ENCODE measurements at regions not wholly inside any gene's neighbourhood (a gene's known extent, or its start where the extent isn't known, plus 50 kb on each side); places are given as distances from the start of the nearest gene placed in this dataset.

DNA sequence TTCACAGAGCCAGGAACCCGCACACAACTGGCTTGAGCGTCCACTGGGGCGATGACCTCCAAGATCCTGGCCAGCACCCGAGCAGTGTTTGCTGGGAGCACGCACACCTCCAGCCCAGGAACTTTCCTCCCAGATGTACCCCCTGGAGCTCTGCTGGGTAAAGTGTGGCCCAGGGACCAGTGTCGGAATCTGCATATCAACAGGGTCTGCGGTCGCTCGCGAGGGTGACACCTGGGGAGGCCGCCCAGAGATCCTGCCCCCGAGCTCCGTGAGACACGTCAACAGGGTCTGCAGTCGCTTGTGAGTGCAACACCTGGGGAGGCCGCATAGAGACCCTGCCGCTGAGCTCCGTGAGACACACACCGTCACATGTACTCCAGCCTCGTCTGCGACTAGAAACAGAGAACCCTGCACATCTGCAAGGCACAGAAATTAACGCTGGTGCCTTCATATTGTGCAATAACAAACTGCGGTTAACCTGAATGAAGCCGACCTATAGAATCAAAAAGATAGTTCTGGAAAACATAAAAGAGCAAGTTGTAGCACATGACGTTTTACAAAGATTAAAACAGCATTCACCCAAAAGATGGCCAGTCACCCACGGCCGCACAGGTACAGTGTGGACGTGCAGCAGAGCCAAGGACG lies 172.4 kb downstream of the BRD1 start:
- no peak overlapping the region for H3K4me3 ChIP-seq (ENCODE audit: low read length)
- no peaks in the 10 kb centered on the region for H3K9me3 ChIP-seq (ENCODE audit: insufficient read depth, low read depth, low read length)
- no peak overlapping the region for H3K9ac ChIP-seq (ENCODE audit: low read depth, low read length)
- peaks cover 8% of the 10 kb centered on the region; the same call in 1 of the 2 replicates for H3K4me1 ChIP-seq (ENCODE audit: insufficient read depth, low read length)
- H3K27ac ChIP-seq (ENCODE audit: low read length) = no peak overlapping the region
- no peaks in the 10 kb centered on the region for H3K27me3 ChIP-seq (ENCODE audit: insufficient read depth, low read length)
- no peaks in the 10 kb centered on the region for H3K36me3 ChIP-seq (ENCODE audit: insufficient read depth, low read depth, low read length)

DNA sequence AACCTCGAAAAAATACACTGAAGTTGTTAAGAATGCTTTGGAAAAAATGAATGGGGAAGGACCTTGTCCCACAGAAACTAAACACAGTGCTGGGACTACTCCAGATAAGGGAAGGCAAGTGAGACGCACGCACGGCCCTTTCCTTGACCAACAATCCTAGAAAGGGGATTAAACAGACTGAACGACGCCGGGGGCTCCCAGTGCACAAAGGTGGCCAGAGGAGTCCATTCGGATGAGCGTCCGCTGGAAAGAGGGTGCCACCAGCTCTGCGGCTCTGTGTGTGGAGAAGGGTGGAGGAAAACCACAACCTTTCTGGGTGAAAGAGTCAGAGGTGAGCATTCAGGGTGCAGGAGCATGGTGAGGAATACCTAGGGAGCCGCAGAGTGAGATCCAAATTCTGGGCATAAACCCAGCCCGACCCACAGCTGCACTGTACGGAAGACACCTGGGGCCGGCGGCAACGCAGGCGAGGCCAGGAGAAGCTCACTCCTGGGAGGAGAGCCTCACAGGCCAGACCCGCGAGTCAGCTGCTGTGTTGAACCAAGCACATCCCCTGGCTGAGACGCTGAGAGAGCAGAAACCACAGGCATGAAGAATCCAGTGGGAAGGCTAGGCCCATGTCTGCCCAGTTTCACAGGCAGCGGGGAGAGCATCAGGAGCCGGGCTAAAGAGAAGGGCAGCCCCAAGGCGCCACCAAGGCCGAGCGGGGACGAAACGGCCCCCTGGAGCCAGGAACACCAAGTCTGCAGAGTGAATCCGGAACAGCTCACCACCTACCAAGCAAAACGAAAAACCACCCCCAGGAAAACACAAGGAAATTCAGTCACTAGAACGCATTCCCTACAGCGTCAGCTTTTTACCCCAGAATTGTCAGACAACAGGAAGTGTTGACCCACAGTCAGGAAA lies 177.1 kb downstream of the BRD1 start:
- Histone ChIP-seq H3K9ac (ENCODE audit: low read depth, low read length) (no peak overlapping the region), H3K27ac (ENCODE audit: low read length) (no peak overlapping the region), H3K9me3 (ENCODE audit: insufficient read depth, low read depth, low read length) (no peaks in the 10 kb centered on the region), H3K27me3 (ENCODE audit: insufficient read depth, low read length) (no peaks in the 10 kb centered on the region), H3K4me1 (ENCODE audit: insufficient read depth, low read length) (peaks cover 8% of the 10 kb centered on the region; the same call in 1 of the 2 replicates), H3K36me3 (ENCODE audit: insufficient read depth, low read depth, low read length) (no peaks in the 10 kb centered on the region), H3K4me3 (ENCODE audit: low read length) (no peak overlapping the region)

DNA sequence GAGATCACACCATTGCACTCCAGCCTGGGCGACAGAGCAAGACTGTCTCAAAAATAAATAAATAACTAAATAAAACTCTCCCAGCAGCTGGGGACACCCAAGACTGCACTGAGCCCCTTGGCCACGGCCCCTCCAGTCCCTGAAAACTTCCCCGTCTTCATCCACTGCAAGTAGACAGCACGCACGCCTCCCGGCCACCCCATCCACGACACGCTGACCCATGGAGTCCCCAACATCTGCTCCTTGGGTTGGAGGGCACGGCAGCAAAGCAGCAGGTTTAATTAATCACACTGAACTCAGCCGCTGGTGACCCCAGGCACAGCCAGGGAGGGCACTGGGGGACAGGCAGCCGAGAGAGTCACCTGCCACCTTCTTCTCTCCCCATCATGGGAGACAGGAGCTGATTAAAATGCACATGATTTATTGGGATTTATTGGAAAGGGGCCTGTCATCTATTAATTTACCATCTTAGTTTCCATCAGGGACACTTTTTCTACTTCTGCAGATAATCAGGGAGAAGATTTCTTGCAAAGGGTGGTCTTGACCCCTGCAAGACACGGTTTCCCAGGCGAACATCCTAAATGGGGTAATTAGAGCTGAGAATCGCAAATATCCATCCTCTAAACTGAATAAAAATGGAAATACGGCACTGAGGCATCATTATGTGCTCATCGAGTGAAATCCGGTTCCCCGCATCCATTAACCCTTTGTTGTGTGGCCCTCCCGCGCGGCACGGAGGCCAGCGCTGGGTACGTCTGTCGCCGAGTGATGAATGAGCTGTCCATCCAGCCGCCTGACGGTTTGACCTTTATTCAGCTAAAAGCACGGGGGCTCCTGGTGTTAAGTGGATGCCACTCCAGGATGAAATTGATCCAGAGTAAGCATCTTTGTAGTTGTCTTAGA lies 178.3 kb downstream of the BRD1 start:
- H3K4me3 ChIP-seq (ENCODE audit: low read length) = no peak overlapping the region
- no peaks in the 10 kb centered on the region for H3K9me3 ChIP-seq (ENCODE audit: insufficient read depth, low read depth, low read length)
- H3K27ac ChIP-seq (ENCODE audit: low read length) = no peak overlapping the region
- H3K4me1 ChIP-seq (ENCODE audit: insufficient read depth, low read length) = no peaks in the 10 kb centered on the region
- no peaks in the 10 kb centered on the region for H3K27me3 ChIP-seq (ENCODE audit: insufficient read depth, low read length)
- H3K36me3 ChIP-seq (ENCODE audit: insufficient read depth, low read depth, low read length) = no peaks in the 10 kb centered on the region
- no peak overlapping the region for H3K9ac ChIP-seq (ENCODE audit: low read depth, low read length)

DNA sequence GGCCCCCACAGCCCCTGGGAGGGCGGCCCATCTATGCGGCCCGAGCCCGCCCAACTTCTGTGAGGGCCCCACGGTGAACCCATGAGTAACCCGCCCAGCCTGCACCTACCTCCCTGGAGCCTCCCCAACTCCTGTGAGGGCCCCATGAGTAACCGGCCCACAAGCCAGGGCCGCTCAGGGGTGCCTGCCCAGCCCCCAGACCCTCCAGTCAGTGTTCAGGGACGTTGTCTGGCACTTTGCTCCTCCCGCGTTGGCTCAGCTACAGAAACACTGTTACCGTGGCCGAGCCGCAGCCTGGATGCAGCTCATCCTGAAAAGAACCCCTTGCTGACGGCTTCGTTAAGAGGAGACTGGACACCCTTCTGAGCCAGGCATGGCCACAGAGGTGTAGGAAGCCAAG lies 179.6 kb downstream of the BRD1 start:
- no peak overlapping the region for H3K27ac ChIP-seq (ENCODE audit: low read length)
- H3K4me1 ChIP-seq (ENCODE audit: insufficient read depth, low read length) = no peaks in the 10 kb centered on the region
- H3K4me3 ChIP-seq (ENCODE audit: low read length) = no peak overlapping the region
- H3K27me3 ChIP-seq (ENCODE audit: insufficient read depth, low read length) = no peaks in the 10 kb centered on the region
- H3K36me3 ChIP-seq (ENCODE audit: insufficient read depth, low read depth, low read length) = no peaks in the 10 kb centered on the region
- no peaks in the 10 kb centered on the region for H3K9me3 ChIP-seq (ENCODE audit: insufficient read depth, low read depth, low read length)
- no peak overlapping the region for H3K9ac ChIP-seq (ENCODE audit: low read depth, low read length)

DNA sequence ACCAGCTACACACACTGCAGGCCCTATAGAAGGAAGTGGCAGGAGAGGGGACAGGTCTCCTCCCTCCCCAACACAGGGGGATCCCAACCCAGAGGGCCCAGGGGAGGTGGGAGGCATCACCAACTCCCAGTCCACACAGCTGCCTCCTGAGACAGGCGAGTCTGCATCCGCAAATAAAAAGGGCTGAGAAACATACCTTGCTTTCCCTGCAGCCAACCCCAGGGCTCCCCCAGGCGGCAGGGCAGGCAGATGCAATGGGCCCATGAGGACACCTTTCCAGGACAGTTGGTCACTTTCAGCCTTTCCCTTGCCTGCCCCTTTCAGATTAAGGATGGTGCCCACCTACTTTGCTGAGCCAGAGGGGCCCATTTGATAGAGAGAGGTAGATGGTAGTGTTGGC lies 180.0 kb downstream of the BRD1 start:
- no peaks in the 10 kb centered on the region for H3K9me3 ChIP-seq (ENCODE audit: insufficient read depth, low read depth, low read length)
- no peak overlapping the region for H3K4me3 ChIP-seq (ENCODE audit: low read length)
- H3K36me3 ChIP-seq (ENCODE audit: insufficient read depth, low read depth, low read length) = no peaks in the 10 kb centered on the region
- no peaks in the 10 kb centered on the region for H3K4me1 ChIP-seq (ENCODE audit: insufficient read depth, low read length)
- H3K27me3 ChIP-seq (ENCODE audit: insufficient read depth, low read length) = no peaks in the 10 kb centered on the region
- H3K27ac ChIP-seq (ENCODE audit: low read length) = no peak overlapping the region
- H3K9ac ChIP-seq (ENCODE audit: low read depth, low read length) = no peak overlapping the region

DNA sequence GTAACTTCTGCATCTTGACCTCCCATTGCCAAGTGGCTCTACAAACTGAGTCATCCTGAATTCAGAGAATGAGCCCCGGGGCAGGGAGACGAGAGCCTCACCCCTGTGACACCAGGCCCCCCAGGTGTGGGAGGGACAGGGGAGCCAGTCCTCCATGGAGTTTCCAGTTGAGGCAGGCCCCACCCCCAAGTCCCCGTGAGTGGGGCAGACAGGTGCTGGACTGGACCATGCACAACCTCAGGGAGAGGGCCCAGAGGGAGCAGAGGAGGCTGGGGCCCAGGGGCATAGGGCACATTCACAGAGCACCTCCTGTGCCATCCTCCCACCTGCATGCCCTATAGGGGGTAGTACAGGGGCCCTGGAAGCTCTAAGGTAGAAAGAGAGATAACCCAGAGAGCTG lies 180.8 kb downstream of the BRD1 start:
- Histone ChIP-seq H3K9ac (ENCODE audit: low read depth, low read length) (no peak overlapping the region), H3K4me3 (ENCODE audit: low read length) (no peak overlapping the region), H3K27ac (ENCODE audit: low read length) (no peak overlapping the region), H3K36me3 (ENCODE audit: insufficient read depth, low read depth, low read length) (no peaks in the 10 kb centered on the region), H3K4me1 (ENCODE audit: insufficient read depth, low read length) (no peaks in the 10 kb centered on the region), H3K9me3 (ENCODE audit: insufficient read depth, low read depth, low read length) (no peaks in the 10 kb centered on the region), H3K27me3 (ENCODE audit: insufficient read depth, low read length) (no peaks in the 10 kb centered on the region)

DNA sequence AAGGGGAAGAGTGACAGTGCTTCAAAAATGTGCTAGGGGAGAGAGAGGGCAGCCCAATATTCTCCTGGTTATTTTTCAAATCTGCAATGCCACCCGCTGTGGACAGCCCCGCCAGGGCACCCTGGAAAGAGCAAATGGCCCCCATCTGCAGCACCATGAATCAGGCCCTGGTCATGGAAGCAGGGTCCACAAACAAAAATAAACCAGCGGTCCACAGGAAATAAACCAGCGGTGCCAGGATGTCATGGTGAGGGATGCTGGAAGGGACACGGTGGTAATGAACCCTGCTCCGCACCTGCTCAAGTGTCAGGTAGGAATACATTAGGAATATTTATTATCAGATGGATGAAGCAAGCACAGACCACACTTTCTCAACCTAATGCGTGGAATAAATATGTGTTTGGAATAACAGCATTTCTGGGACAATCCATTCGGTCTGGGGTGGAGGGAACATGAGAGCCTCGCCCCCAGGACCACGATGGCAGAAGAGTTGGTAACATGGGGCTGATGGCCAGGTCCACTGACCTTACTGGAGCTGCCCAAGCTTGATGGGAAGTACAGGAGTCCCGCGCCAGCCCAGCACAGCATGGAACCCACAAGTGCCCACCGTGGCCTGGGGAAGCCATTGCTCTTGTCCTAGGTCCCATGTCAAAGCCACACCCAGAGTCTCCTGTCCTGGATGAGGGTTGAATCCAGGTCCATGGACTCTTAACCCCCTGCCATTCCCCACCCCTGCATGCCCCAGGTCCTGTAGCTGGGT lies 181.7 kb downstream of the BRD1 start:
- Histone ChIP-seq H3K9me3 (ENCODE audit: insufficient read depth, low read depth, low read length) (no peaks in the 10 kb centered on the region), H3K36me3 (ENCODE audit: insufficient read depth, low read depth, low read length) (no peaks in the 10 kb centered on the region), H3K4me1 (ENCODE audit: insufficient read depth, low read length) (no peaks in the 10 kb centered on the region), H3K27ac (ENCODE audit: low read length) (no peak overlapping the region), H3K9ac (ENCODE audit: low read depth, low read length) (no peak overlapping the region), H3K27me3 (ENCODE audit: insufficient read depth, low read length) (no peaks in the 10 kb centered on the region), H3K4me3 (ENCODE audit: low read length) (no peak overlapping the region)

DNA sequence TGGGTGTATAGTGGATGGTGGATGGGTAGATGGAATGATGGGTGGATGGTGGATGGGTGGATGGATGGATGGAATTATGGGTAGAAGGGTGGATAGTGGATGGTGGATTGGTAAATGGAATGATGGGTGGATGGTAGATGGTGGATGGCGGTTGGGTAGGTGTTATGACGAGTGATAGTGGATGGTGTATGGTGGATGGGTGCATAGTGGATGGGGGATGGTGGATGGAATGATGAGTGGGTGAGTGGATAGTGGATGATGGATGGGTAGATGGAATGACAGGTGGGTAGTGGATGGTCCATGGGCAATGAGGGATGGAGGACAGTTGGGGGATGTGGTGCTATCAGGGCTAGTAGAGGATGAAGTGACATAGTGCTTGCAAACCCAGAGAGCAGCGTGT lies 182.4 kb downstream of the BRD1 start:
- no peak overlapping the region for H3K9ac ChIP-seq (ENCODE audit: low read depth, low read length)

DNA sequence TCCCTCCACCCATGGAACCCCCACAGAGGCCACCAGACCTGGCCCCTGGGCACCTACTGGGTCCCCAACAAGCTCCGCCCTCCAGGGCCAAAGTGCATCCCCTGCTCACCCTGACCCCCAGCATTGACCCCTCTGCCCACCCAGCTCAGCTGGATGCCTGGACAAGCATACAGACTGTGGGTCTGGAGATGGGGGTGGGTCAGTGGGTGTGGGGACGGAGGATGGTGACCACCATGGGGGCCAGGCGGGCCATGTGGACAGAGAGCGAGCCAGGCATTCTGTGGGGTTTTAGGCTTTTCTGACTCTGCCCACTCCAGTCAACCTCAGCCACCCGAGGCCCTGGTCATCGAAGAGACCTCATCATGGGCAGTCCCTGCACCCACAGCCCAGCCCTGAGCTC lies 183.7 kb downstream of the BRD1 start:
- H3K27ac ChIP-seq (ENCODE audit: low read length) = no peak overlapping the region
- no peaks in the 10 kb centered on the region for H3K4me1 ChIP-seq (ENCODE audit: insufficient read depth, low read length)
- H3K9ac ChIP-seq (ENCODE audit: low read depth, low read length) = no peak overlapping the region
- no peaks in the 10 kb centered on the region for H3K36me3 ChIP-seq (ENCODE audit: insufficient read depth, low read depth, low read length)
- no peaks in the 10 kb centered on the region for H3K27me3 ChIP-seq (ENCODE audit: insufficient read depth, low read length)
- no peaks in the 10 kb centered on the region for H3K9me3 ChIP-seq (ENCODE audit: insufficient read depth, low read depth, low read length)
- H3K4me3 ChIP-seq (ENCODE audit: low read length) = no peak overlapping the region

More for the DNA sequence above, 182.4 kb downstream of the BRD1 start:
- Histone ChIP-seq H3K36me3 (ENCODE audit: insufficient read depth, low read depth, low read length) (no peaks in the 10 kb centered on the region), H3K9me3 (ENCODE audit: insufficient read depth, low read depth, low read length) (no peaks in the 10 kb centered on the region), H3K4me3 (ENCODE audit: low read length) (no peak overlapping the region), H3K27ac (ENCODE audit: low read length) (no peak overlapping the region), H3K27me3 (ENCODE audit: insufficient read depth, low read length) (no peaks in the 10 kb centered on the region), H3K4me1 (ENCODE audit: insufficient read depth, low read length) (no peaks in the 10 kb centered on the region)

DNA sequence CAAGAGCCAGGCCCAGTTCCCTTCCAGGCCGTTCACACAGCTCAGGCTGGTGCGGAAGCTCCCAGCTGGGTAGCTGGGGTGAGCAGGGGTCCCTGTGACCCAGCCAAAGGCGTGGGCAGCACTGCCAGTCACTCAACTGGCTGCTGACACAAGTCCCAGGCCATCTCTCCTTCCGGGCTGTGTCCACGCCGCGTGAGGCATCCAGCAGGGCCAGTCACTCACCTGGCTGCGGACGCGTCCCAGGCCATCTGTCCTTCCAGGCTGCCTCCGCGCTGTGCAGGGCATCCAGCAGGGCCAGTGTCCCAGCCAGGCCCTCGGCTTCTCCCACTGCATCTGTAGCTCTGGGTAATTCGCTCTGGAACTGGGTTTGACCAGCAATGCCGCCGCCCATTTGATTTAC lies 184.2 kb downstream of the BRD1 start:
- H3K36me3 ChIP-seq (ENCODE audit: insufficient read depth, low read depth, low read length) = no peaks in the 10 kb centered on the region
- no peak overlapping the region for H3K27ac ChIP-seq (ENCODE audit: low read length)
- no peaks in the 10 kb centered on the region for H3K9me3 ChIP-seq (ENCODE audit: insufficient read depth, low read depth, low read length)
- no peaks in the 10 kb centered on the region for H3K27me3 ChIP-seq (ENCODE audit: insufficient read depth, low read length)
- H3K4me1 ChIP-seq (ENCODE audit: insufficient read depth, low read length) = no peaks in the 10 kb centered on the region
- H3K9ac ChIP-seq (ENCODE audit: low read depth, low read length) = no peak overlapping the region
- no peak overlapping the region for H3K4me3 ChIP-seq (ENCODE audit: low read length)

DNA sequence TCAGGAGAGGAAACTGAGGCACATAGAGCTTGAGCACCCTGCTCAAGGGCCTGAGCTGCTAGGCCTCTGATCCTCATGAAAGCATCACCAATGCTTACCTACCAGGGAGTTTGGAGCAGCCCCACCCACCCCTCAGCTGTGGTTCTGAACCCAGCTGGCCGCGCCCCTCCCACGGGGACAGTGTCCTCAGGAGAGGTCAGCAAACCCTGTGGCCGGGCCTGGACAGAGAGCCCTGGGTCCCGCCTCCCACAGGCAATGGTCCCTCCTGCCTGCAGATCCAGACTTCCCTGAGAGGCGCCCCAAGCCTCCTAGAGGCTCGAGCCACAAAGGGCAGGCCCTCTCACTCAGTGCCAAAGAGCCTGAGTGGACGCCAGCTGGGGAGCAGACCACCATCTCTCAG lies 184.9 kb downstream of the BRD1 start:
- H3K27ac ChIP-seq (ENCODE audit: low read length) = no peak overlapping the region
- H3K9me3 ChIP-seq (ENCODE audit: insufficient read depth, low read depth, low read length) = no peaks in the 10 kb centered on the region
- H3K27me3 ChIP-seq (ENCODE audit: insufficient read depth, low read length) = no peaks in the 10 kb centered on the region
- H3K4me3 ChIP-seq (ENCODE audit: low read length) = no peak overlapping the region
- H3K4me1 ChIP-seq (ENCODE audit: insufficient read depth, low read length) = no peaks in the 10 kb centered on the region
- H3K36me3 ChIP-seq (ENCODE audit: insufficient read depth, low read depth, low read length) = no peaks in the 10 kb centered on the region
- H3K9ac ChIP-seq (ENCODE audit: low read depth, low read length) = no peak overlapping the region

Measured in iPS-20b (cell line).